Keratinocyte (primary cell): ENCODE measurements at regions not wholly inside any gene's neighbourhood (a gene's known extent, or its start where the extent isn't known, plus 50 kb on each side); places are given as distances from the start of the nearest gene placed in this dataset.

Experiments used
- DNase-seq: peaks from one replicate; pipeline ENCODE4 v3.0.0-alpha.2; 2011; ENCODE audit warnings: low read depth, missing footprints, low spot score
- FAIRE-seq: peaks from 2 replicates; lab custom pipeline; 2011; peaks lifted over from hg19 to GRCh38; lab: Jason Lieb, UNC
- H2AFZ ChIP-seq: 2 replicates; pipeline ENCODE4 v1.6.0; 2012; ENCODE audit warnings: low read length, control low read depth, inconsistent platforms; ENCODE audit not compliant: control insufficient read depth
- H3K27ac ChIP-seq: 2 replicates; pipeline ENCODE4 v1.5.1; 2011; ENCODE audit warnings: low read length; ENCODE audit not compliant: control insufficient read depth, insufficient read depth
- H3K27me3 ChIP-seq: 3 replicates; pipeline ENCODE4 v1.6.0; 2011; ENCODE audit warnings: low read length; ENCODE audit not compliant: control insufficient read depth, insufficient read depth; ENCODE audit errors: extremely low read depth
- H3K36me3 ChIP-seq, 2 experiments: 2 replicates in 1 of 2; 3 replicates in 1 of 2; pipeline ENCODE4 v1.5.1; 2011; ENCODE audit warnings: low read length in 2 of 2, mild to moderate bottlenecking in 1 of 2; ENCODE audit not compliant: control insufficient read depth in 2 of 2, insufficient read depth in 2 of 2; ENCODE audit errors: extremely low read depth in 1 of 2
- H3K4me1 ChIP-seq: 3 replicates; pipeline ENCODE4 v1.5.1; 2011; ENCODE audit warnings: low read length; ENCODE audit not compliant: control insufficient read depth, insufficient read depth; ENCODE audit errors: extremely low read depth
- H3K4me2 ChIP-seq: 3 replicates; pipeline ENCODE4 v1.6.0; 2011; ENCODE audit warnings: low read depth, low read length; ENCODE audit not compliant: control insufficient read depth, insufficient read depth; ENCODE audit errors: extremely low read depth
- H3K4me3 ChIP-seq, 3 experiments: fragments of 200-600 bp in 1 of 3; sonication (generic) in 1 of 3; 2 replicates in 2 of 3; 3 replicates in 1 of 3; pipeline ENCODE4 v1.5.1; 2011 to 2016; ENCODE audit warnings: low read length in 3 of 3, mild to moderate bottlenecking in 3 of 3, control low read depth in 2 of 3, inconsistent platforms in 1 of 3, low read depth in 1 of 3, mixed read lengths in 1 of 3, mixed run types in 1 of 3, moderate library complexity in 1 of 3; ENCODE audit not compliant: control insufficient read depth in 2 of 3, insufficient read depth in 2 of 3; ENCODE audit errors: extremely low read depth in 1 of 3
- H3K79me2 ChIP-seq: 2 replicates; pipeline ENCODE4 v1.6.0; 2012; ENCODE audit warnings: low read length; ENCODE audit not compliant: control insufficient read depth, insufficient read depth
- H3K9ac ChIP-seq: 3 replicates; pipeline ENCODE4 v1.6.0; 2011; ENCODE audit warnings: low read length; ENCODE audit not compliant: control insufficient read depth, insufficient read depth; ENCODE audit errors: extremely low read depth
- H3K9me1 ChIP-seq: 3 replicates; pipeline ENCODE4 v1.6.0; 2011; ENCODE audit warnings: low read length; ENCODE audit not compliant: control insufficient read depth, insufficient read depth; ENCODE audit errors: extremely low read depth
- H3K9me3 ChIP-seq: 2 replicates; pipeline ENCODE4 v1.5.1; 2012; ENCODE audit warnings: low read depth, low read length; ENCODE audit not compliant: control insufficient read depth
- H4K20me1 ChIP-seq: 3 replicates; pipeline ENCODE4 v1.6.0; 2011; ENCODE audit warnings: low read length; ENCODE audit not compliant: control insufficient read depth, insufficient read depth; ENCODE audit errors: extremely low read depth
- EZH2 ChIP-seq: IDR thresholded peaks from one replicate; pipeline ENCODE4 v1.6.1; 2012; ENCODE audit warnings: inconsistent platforms, mild to moderate bottlenecking, low read length, moderate library complexity
- dilution Hi-C: fragments of 300-500 bp; cut with MboI; formaldehyde crosslinking; loops from one replicate; pipeline ENCODE4 v1.7.0; 2020; ENCODE audit warnings: low sequenced_read_pairs; ENCODE audit not compliant: extremely low pct_ligation_motif_present
- TF ChIP-seq, protein P1 (sequence below), 3 experiments: IDR thresholded peaks in 1 of 3; conservative IDR thresholded peaks in 1 of 3; optimal IDR thresholded peaks in 1 of 3; 2 replicates in 2 of 3; 3 replicates in 1 of 3; pipeline versions ENCODE3 to v1.5.1; 2011; ENCODE audit warnings: low read length in 3 of 3, mild to moderate bottlenecking in 3 of 3, moderate library complexity in 2 of 3, control low read depth in 1 of 3, inconsistent platforms in 1 of 3; ENCODE audit not compliant: insufficient read depth in 2 of 3; ENCODE audit errors: extremely low read depth in 1 of 3

DNA sequence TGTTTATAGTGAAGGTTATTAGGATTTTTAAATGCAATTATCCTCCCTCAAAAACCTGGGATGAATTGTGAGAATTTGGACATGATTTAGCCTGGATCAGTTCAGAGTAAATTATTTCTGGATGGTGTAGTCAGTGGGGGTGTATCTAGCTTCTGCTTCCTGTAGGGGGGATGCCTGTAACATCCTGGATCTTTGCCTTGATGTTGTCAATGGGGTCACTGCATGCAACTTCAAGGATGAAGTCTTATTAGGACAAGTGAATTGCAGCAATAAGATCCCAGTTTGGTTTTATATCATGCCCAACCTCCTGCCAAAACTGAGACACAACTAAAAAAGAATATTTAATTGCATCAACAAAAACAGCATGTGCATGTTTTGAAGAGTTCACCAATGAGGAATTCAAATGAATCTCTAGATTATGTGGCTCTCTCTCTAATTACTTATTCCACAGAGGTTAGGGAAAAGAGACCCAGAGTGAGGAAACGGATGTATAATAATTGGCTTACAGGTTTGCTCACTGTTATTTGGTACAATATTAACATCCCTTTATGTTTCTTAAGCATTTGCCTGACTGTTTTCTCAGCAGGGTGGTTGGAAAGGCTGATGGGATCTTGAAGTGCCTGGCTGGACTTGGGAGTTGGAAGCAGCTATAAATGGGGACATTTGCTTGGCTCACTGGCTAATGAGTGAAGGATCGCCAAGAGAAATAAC is 159.8 kb downstream of the HS3ST3B1 start:
- no peaks in the 10 kb centered on the region for H3K4me1 ChIP-seq
- FAIRE-seq: no peak

DNA sequence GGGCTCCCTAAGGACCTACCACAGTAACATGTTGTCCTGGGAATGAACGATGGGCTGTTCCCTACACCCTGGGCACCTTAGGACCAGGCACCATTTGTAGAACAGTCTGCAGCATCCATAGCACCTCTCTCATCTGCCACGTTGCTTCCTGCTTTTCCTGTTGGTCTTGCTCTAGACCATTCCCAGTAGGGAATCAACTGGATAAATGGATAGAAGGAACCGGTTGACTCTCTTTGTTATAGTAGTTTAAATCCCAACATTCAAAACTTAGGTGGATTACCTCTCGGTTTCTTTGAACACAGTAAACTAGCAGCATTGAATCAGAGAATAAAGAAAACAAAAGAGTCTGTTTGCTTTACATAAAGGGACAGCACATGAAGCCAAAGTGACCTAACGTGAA is 159.1 kb downstream of the HS3ST3B1 start:
- TF ChIP-seq EZH2: no peak
- TF ChIP-seq, protein P1, sequence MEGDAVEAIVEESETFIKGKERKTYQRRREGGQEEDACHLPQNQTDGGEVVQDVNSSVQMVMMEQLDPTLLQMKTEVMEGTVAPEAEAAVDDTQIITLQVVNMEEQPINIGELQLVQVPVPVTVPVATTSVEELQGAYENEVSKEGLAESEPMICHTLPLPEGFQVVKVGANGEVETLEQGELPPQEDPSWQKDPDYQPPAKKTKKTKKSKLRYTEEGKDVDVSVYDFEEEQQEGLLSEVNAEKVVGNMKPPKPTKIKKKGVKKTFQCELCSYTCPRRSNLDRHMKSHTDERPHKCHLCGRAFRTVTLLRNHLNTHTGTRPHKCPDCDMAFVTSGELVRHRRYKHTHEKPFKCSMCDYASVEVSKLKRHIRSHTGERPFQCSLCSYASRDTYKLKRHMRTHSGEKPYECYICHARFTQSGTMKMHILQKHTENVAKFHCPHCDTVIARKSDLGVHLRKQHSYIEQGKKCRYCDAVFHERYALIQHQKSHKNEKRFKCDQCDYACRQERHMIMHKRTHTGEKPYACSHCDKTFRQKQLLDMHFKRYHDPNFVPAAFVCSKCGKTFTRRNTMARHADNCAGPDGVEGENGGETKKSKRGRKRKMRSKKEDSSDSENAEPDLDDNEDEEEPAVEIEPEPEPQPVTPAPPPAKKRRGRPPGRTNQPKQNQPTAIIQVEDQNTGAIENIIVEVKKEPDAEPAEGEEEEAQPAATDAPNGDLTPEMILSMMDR (optimal IDR thresholded peaks at IDR 0.05 in 1 of 3, IDR thresholded peaks at IDR 0.05 in 1 of 3, conservative IDR thresholded peaks at IDR 0.05 in 1 of 3; ENCODE audit: extremely low read depth in 1 of 3, insufficient read depth in 2 of 3, low read length in 3 of 3): no peak
- Histone ChIP-seq H3K4me1 (no peaks in the 10 kb centered on the region), H3K27ac (no peak overlapping the region), H3K27me3 (no peaks in the 10 kb centered on the region), H3K9ac (no peak overlapping the region), H3K9me3 (no peaks in the 10 kb centered on the region), H3K4me2 (no peak overlapping the region), H4K20me1 (no peaks in the 10 kb centered on the region), H3K36me3 (no peaks in the 10 kb centered on the region), H2AFZ (no peak overlapping the region), H3K4me3 (no peak overlapping the region), H3K9me1 (no peaks in the 10 kb centered on the region), H3K79me2 (no peaks in the 10 kb centered on the region)
- FAIRE-seq: no peak
- dilution Hi-C loops: no loop called here
- no peak for DNase-seq

More for the DNA sequence above, 159.8 kb downstream of the HS3ST3B1 start:
- no peak for DNase-seq
- no peaks in the 10 kb centered on the region for H3K9me1 ChIP-seq
- no peaks in the 10 kb centered on the region for H4K20me1 ChIP-seq
- H3K27me3 ChIP-seq: no peaks in the 10 kb centered on the region
- dilution Hi-C loops: no loop called here
- H3K4me3 ChIP-seq: no peak overlapping the region
- H3K27ac ChIP-seq: no peak overlapping the region
- no peak overlapping the region for H3K9ac ChIP-seq
- H3K36me3 ChIP-seq: no peaks in the 10 kb centered on the region
- H2AFZ ChIP-seq: no peak overlapping the region
- H3K9me3 ChIP-seq: no peaks in the 10 kb centered on the region
- TF ChIP-seq EZH2: no peak
- TF ChIP-seq, protein P1 (optimal IDR thresholded peaks at IDR 0.05 in 1 of 3, IDR thresholded peaks at IDR 0.05 in 1 of 3, conservative IDR thresholded peaks at IDR 0.05 in 1 of 3; ENCODE audit: extremely low read depth in 1 of 3, insufficient read depth in 2 of 3, low read length in 3 of 3): no peak
- H3K4me2 ChIP-seq: no peak overlapping the region
- H3K79me2 ChIP-seq: no peaks in the 10 kb centered on the region
